GM21447 (cell line): ENCODE measurements at regions not wholly inside any gene's neighbourhood (a gene's known extent, or its start where the extent isn't known, plus 50 kb on each side); places are given as distances from the start of the nearest gene placed in this dataset.

Source experiments
- ATAC-seq: cut with Tn5 transposase; IDR thresholded peaks from one replicate; pipeline ENCODE4 v1.9.1; 2021; ENCODE audit not compliant: unreplicated experiment

DNA sequence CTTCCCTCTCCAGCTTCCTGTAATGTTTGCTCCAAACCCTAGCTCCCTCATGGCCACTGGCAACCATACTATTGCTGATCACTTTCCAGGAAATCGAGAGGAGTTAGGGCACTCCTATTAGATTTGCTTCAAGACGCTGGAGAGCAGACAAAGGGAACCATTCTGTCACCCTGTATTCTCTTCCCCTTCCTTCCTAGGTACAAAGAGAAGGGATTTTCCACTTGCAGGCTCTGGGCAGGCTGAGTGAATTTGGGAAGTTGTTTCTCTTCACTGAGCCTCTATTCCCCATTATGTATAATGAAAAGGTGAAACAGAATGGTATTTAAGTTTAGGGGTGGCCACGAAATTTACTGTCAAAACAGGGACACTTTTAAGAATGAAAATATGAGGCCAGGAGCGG is 99.4 kb upstream of the LPP start:
- ATAC-seq, result no peak

DNA sequence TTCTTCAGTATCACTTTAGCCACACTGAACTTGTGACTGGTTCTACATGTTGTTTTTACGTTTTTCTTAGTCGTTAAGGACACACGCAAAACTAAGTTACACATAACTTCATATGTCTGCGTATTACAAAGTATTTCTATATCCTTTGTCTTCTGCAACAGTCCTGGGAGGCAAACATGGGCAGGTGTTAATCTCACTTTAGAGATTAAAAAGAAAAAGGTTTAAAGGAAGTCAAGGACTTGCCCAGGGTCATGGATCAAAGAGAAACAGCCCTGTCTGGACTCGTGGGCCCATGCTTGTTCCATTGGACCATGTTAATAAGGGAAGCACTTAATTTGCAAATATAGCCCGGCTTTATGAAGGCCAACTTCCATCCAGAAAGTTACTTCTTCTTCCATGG is 98.6 kb upstream of the LPP start:
- ATAC-seq, result no peak

DNA sequence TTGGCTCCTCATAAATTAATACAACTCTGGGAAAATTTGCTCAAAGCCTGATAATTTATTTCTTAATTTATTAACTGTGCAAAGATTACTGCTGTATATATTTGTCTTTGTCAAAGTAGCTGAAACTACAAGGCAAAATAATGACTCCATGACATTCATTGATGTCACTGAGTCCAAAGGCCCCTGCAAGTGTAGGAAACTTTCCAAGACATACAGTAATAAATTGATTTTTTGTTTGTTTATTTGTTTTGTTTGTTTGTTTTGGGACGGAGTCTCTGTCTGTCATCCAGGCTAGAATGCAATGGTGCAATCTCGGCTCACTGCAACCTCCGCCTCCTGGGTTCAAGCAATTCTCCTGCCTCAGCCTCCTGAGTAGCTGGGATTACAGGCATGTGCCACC is 96.8 kb upstream of the LPP start:
- ATAC-seq, result no peak

DNA sequence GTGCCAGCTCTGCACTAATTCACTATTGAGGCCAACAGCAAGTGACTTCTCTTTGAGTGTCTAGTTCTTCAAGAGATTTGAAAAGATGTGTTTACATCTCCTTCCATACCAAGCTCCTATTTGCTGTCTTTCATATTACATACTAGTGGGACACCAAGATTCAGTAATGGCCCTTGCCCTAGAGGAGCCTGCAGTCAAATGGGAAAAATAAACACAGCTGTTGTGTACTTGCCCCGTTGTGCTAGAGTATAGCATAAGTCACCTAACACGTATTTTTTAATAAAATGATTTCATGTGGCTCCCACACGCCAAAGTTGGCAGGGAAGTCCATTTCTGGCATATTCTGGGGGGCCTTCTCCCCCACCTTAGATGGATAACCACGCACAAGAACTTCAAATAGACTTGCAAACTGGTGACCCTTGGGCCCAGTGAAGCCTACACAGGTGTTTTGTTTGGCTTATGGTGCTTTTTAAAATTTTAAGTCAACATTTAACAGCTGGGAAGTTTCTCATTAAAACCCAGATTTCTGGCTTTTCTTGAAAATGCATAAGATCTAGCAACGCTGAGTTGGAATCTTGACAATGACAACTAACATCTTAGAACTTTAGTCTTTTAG is 95.3 kb upstream of the LPP start:
- no peak for ATAC-seq

DNA sequence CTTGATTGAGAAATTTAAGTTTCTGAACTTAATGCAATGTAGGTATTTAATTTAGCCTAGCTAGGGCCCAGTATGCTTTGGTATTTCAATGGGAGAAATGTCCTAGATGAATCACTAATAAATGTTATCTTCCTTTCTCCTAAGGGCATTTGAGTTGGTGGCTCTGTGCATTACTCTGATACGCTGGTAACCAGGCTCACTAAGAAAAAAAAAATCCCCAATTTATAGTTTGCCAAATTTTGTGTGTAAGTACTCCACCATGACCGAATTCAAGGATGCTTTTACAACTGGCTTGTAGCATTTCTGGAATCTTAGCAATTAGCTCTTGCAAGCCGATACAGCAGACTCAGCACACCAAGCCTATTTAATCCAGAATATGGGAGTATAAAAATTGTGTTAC is 94.6 kb upstream of the LPP start:
- ATAC-seq, result no peak

DNA sequence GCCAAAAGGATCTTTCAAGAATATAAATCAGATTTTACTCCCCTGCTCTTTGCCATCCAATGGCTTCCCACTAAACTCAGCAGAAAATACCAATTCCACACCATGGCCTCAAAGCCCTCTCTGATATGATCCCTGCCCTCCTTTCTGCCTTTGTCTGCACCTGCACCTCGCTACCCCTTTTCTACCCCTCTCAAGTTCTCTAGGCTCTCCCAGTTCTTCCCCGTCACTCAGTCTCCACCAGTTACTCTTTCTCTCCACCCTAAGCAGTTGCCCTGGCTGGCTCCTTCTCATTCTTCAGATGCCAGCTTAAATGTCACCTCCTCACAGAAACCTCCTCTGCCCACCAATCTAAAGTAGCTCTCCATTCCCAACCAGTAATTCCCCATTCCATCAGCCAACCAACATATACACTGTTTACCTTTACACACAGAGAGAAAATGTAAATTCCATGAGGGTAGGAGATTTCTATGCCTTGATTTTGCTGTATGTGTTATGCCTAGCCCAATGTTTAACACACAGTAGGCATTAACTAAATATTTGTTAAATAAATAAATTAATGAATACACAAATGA is 93.6 kb upstream of the LPP start:
- no peak for ATAC-seq

DNA sequence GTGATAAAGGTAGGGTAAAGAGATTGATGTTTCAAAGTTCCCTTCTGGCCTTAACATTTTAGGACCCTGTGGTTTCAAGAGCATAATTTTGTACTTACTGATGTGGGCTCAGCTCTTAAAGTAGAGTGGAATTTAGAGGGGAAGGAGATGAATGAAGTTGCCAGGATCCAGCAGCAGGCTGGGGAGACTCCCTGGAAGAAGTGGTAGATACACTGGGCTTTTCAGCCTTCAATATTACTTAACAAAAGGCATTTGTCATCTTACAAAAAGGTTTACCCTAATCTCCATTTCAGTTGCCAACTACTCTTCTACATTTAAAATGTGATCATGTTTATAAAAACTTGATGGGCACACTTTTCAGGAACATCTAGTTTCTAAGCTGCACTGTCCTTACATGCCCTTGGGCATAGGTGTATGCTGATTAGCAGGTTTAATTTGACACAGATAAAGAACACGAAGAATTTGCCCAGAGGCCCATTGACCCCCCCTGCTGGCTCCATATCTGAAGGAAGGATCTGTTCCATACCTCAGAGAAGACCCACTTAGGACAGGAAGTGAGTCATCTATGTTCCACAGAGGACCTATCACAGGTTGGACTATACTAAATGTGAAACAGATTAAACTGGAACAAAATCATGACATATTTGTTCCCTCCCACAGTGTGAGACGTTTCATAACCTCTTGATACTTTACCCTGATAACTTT is 93.0 kb upstream of the LPP start:
- no peak for ATAC-seq

DNA sequence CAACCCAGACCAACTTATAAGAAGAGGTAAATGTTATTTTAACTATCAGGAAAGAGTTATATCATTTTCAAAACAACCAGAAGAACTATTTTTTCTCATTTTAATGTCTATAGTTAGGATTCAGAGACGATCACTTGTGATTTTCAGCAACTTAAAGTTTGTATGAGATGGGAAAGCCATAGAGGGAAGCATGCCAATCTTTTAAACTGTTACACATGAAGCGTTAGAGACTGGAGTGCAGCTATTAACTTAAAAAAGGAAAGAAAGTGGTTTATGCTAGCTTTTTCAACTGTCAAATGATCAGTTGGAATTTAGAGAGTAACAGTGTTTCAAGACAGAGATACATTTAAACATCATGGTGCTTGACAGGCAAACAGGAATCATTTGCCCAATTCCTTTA is 91.7 kb upstream of the LPP start:
- no peak for ATAC-seq

DNA sequence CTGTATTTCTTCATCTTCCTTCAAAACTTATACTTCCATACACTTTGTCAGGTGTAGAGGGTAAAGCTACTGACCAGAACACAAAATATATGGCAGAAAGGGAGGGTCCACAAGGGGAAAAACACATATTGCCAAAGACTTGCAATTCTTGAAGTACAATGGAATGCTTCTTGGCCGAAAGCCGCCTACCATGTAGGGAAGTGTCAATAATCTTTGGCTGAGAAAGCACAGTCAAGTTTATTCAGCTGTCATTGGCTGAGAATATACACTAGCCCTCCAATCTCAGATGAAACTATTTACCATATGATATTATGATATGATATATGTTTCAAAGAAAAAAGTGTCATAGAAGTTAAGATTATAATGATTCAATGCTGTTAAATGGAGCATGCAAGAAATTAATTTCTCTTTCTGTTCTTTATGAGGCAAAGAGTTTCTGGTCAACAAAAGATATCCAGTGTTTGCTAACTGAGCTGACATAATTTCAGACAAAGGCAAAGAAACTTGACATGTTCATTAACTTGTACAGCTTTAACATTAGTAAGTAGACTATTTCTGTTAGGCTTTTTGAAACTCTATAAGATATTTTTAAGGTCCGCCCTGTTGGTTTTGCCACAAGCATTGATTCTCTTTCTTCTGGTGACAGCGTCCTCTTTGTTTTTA is 89.0 kb upstream of the LPP start:
- ATAC-seq, result no peak

DNA sequence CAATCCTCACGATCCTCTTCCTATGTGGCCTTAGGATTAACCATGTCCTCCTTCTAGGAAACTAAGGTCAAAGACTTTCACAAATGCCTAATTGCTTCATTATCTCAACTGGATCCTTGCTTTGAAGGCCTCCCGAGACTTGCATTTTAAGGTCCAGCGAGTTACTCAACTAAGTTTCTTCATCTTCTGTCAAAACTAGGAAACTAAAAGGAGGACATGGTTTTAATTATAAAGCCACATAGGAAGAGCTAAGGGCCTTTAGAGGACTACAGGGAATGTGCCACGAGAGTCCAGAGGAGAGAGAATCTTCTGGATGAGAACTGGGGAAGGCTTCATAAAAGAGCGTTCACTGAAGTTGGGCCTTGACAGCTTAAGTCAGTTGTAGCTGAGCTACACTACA is 87.8 kb upstream of the LPP start:
- no peak for ATAC-seq

DNA sequence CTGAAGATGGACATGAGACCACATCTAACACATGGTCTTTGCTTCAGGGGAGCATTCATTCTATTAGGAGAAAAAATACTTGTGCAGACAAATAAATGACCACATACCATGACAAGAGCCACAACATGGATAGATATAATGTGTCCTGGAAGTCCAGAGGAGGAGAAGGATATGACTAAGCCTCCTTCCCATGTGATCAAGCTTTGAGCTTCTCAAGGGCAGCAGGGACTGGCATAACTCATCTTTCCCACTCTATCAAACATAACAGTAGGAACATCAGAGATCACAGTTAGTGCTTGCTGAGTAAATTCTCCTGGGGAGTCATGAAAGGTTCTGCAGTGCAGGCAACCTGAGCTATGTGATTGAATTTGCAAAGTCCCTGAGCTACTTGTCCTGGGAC is 86.0 kb upstream of the LPP start:
- ATAC-seq, result no peak

DNA sequence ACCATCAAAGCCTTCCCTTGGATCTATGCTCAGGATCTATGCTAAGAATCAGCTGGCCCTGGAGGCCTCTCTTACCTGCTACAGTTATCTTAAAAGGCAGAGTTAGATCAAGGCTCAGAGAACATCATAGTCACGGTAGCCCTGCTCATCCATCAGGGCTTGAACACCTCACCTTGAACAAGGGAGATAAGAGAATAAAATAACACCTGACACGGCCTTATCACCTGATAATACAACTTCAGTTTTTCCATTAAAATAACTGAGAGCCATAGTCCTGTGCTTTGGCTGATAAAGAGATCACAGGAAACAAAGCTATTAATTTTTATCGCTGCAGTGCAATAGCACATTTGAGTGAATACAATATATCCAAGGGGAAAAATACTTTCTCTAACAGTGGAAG is 85.6 kb upstream of the LPP start:
- ATAC-seq, result no peak

DNA sequence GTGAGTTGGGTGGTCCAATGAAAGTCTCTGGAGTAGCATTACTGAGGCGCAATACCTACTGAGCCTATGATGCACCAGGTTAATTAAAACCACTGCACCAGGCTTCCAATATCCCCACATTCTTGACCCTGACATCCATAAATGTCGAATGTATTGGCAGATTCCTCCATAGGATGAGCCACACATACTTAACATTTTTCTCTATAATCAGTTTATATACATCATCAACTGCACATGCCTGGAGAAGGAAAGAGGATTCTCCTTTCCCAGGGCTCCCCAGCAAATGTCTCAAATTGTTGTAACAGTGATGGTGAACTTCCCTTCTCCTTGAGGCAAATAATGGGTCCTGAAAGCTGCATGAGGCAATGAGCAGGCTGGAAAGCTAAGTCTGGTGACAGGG is 82.3 kb upstream of the LPP start:
- no peak for ATAC-seq

DNA sequence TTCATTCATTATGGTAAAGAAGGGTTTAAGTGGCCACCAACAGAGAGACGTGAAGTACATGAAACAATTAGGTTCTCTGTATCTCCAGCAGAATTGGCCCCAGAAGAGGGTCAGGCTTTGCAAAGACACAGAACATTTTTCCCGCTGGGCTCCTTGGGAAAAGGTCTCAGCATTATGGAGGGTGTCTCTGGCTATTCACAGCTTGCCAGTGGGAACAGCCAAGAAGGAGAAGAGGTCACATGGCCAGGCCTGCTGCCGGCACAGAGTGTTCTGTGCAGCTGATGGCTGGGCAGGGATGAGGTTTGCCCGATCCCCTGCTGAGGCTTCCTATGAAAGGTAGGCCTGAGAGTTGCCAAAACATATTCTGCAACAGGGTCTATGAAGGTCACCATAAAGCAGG is 77.8 kb upstream of the LPP start:
- no peak for ATAC-seq

DNA sequence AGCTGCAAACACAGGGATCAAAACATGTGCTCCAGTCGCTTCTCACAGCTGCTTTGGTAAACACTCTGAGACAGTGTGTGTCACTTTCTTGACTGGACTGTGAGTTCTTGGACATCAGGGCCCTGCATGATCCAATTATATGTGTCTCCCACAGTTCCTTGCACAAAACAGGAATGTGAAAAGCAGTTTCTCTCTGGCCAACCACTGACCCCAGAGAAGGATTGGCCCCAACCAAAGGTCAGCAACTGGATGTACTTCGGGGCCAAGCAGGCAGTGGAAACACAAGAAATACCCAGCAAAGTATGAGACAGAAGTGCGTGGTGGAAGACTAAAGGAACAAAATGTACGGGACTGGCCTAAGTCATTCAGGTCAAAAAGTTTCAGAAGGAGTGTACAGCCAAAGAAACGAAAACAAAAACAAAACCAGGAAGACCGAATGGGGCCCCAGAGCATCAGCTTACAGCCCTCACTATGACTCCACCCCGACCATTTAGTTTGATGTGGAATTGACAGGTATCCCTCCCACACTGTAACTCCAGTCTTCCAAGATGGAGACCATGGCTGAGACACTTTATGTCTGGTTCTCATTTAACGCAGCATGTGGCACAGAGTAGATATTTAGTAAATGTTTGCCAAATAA is 76.7 kb upstream of the LPP start:
- ATAC-seq, result no peak

DNA sequence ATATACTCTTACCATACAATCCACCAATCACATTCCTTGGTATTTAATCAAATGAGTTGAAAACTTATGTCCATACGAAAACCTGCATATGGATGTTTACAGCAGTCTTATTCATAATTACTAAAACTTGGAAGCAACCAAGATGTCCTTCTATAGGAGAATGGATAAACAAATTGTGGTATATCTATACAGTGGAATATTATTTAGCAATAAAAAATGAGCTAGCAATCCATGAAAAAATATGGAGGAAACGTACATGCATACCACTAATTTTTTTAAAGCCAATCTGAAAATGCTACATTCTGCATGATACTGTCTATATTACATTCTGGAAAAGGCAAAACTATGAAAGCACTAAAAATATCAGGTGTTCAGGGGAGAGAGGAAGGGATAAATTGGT is 73.9 kb upstream of the LPP start:
- ATAC-seq, result no peak

DNA sequence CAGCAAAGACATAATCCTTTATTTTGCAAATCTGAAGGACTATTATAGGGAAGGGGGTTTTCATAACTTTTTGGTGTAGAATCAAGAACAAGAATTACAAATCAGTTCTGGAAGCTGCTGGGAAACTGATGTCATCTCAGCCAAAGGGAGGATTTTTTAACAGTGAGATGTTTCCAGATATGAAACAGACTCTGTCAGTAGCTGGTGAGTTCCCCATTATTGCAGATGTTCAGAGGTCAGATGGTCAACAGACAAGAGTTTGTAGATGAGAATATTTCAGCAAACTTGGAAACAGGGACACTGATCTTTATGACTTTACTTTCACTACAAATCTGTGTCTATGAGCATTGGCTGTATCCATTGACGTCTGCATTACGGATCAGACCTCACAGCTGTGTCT is 71.9 kb upstream of the LPP start:
- ATAC-seq, result no peak

DNA sequence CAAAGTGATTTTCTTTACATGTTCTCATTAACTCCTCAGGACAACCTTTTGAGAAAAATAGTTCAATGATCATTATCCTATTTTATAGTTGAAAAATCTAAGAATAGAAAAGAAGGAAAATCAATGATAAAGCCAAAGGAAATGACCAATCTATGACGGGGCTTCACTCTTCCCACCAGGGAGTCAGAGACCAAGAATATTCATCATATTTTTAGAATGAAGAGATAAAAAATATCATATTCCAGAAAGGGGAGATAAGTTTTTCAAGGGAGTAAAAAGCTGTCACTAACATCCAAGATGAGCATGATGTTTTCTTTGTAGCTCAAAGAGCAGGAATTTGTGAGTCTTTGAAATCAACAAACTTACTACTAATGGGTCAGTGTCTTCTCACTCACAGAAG is 71.5 kb upstream of the LPP start:
- no peak for ATAC-seq

DNA sequence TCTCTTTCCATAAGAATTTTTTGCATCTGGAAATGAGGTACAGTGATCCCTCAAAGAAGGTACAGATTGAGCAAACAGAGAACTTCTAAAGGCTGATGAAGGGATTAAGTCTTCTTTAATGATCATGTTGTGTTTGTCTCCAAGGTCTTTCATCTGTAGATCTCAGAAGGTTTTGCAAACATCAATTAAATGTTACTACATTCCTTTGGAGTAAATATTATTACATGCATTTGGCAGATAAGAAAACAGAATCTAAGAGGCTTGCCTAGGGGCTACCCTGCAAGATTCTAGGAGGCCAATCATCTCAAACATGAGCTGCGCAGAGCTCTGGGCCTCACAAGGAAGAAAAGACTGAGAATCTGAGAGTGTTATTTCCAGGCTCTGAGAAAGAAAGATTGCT is 70.9 kb upstream of the LPP start:
- ATAC-seq, result no peak

DNA sequence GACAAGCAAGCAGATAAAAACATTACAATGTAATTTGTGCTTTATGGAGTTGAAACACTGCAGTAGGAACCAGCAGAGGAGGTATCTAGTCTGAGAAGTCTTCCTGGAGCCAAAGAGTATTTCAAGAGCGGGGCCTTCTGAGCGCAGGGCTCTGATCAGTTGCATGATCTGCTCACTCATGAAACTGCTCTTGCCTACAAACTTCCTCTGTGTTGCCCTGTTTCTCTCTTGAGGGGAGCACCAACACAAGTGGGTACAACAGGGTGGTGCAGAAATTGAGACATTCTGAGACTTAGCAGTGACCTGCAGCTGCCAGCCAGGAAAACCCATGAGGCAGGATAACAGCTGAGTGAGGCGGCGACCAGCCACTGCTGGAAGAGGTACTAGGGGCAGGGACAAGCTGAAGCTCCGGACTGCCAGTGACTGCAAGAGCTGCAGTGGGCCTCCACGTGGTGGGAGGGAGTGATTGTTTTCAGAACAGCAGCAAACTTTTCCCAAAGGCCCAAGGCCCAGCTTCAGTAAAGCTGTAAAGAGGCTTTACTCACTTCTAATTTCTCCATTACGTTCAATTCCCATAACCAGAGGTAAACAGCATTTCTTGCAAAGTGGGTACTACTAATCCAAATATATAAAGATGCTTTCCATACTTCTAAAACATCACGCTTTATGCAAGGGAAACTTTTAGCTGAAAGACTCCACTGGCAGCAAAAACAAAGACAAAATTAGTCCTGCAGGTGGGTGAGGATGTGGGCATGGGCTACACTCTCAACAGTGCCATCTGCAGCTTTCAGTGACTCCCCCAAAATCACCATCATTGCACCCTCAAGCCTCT is 69.0 kb upstream of the LPP start:
- ATAC-seq, result no peak
